Type B pancreatic cell (in vitro differentiated cells): ENCODE measurements at regions not wholly inside any gene's neighbourhood (a gene's known extent, or its start where the extent isn't known, plus 50 kb on each side); places are given as distances from the start of the nearest gene placed in this dataset.

Source experiments
- DNase-seq: peaks from one replicate; pipeline ENCODE4 v3.0.0; 2021; ENCODE audit warnings: mixed read lengths; ENCODE audit not compliant: unreplicated experiment; ENCODE audit errors: extremely low spot score
- H3K27ac Mint-ChIP-seq: 2 replicates; pipeline ENCODE4 v1.8.0; 2021; ENCODE audit warnings: mild to moderate bottlenecking, mixed read lengths
- H3K27me3 Mint-ChIP-seq: 2 replicates; pipeline ENCODE4 v1.8.0; 2021; ENCODE audit warnings: mixed read lengths
- H3K36me3 Mint-ChIP-seq: 2 replicates; pipeline ENCODE4 v1.8.0; 2021; ENCODE audit warnings: mixed read lengths
- H3K4me1 Mint-ChIP-seq: one replicate; pipeline ENCODE4 v1.8.0; 2021; ENCODE audit warnings: mixed read lengths; ENCODE audit not compliant: unreplicated experiment
- H3K4me3 Mint-ChIP-seq: 2 replicates; pipeline ENCODE4 v1.8.0; 2021; ENCODE audit warnings: mild to moderate bottlenecking, mixed read lengths
- H3K9me3 Mint-ChIP-seq: 2 replicates; pipeline ENCODE4 v1.8.0; 2021; ENCODE audit warnings: mixed read lengths
- TF ChIP-seq, protein P1 (sequence below): fragments of 200-600 bp; sonication (generic); conservative IDR thresholded peaks from 2 replicates; pipeline ENCODE4 v1.5.0; 2021; ENCODE audit warnings: antibody characterized with exemption, mild to moderate bottlenecking

DNA sequence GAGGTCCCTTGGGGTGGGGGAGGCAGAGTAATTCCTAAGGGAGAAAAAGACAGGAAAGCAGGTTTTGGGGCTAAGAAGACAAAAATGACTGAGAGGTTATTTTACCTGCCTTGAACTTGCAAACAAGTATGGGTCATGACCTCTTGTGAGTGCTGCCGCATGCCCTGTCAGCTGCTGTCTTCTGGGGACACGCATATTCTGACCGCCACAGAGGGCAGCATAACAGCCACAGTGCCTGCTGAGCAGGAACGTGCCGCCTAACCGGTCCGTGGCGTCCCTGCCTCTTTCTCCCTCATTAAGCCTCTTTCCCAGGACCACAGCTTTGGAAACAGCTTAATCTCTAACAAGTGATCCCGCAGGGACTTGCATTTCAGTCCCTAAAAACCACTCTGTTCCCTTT lies 51.3 kb upstream of the KCNA1 start:
- H3K4me1 Mint-ChIP-seq: peaks cover 12% of the 10 kb centered on the region
- H3K4me3 Mint-ChIP-seq: peak overlapping the region; percentile 83
- TF ChIP-seq, protein P1, sequence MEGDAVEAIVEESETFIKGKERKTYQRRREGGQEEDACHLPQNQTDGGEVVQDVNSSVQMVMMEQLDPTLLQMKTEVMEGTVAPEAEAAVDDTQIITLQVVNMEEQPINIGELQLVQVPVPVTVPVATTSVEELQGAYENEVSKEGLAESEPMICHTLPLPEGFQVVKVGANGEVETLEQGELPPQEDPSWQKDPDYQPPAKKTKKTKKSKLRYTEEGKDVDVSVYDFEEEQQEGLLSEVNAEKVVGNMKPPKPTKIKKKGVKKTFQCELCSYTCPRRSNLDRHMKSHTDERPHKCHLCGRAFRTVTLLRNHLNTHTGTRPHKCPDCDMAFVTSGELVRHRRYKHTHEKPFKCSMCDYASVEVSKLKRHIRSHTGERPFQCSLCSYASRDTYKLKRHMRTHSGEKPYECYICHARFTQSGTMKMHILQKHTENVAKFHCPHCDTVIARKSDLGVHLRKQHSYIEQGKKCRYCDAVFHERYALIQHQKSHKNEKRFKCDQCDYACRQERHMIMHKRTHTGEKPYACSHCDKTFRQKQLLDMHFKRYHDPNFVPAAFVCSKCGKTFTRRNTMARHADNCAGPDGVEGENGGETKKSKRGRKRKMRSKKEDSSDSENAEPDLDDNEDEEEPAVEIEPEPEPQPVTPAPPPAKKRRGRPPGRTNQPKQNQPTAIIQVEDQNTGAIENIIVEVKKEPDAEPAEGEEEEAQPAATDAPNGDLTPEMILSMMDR: no peak
- no peaks in the 10 kb centered on the region for H3K36me3 Mint-ChIP-seq
- H3K27ac Mint-ChIP-seq: peak overlapping the region; percentile 29
- no peaks in the 10 kb centered on the region for H3K9me3 Mint-ChIP-seq
- H3K27me3 Mint-ChIP-seq: peaks cover 89% of the 10 kb centered on the region
- no peak for DNase-seq

DNA sequence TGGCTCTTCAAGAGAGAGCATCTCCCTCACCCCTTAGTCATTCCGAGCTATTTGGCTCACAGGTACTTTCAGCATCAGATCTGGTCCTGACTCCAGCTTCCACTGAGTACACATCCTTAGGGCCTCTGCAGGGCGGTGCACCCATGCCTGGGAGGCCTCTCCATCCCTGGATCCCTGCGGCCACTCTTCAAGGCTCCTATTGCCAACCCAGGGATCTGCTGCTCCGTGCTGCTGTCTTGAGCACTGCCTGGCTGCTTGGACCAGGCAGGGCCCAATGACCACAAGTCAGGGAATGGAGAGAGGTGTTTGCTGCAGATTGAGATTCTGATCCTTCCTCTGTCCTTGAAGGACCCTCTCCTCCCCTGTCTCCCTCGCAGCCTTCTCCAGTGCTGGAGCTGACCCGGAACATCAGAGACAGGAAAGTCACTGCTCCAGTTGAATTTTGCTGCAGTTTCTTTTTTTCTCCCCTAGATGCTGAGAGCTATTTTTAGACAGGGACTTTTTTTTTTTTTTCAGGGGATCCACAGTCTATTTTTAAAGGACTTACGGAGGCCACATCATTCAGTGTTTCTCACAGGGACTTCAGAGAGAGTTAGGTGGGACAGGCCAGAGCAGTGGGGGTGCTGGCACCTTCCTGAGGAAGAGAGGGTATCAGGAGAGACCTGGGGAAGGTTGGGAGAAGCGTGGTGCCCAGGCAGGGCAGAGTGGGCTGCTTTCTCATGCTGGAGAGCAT lies 50.1 kb upstream of the KCNA1 start:
- DNase-seq: no peak
- H3K9me3 Mint-ChIP-seq: no peaks in the 10 kb centered on the region
- no peak overlapping the region for H3K4me3 Mint-ChIP-seq
- H3K4me1 Mint-ChIP-seq: peaks cover 12% of the 10 kb centered on the region
- no peak overlapping the region for H3K27ac Mint-ChIP-seq
- TF ChIP-seq, protein P1: no peak
- peaks cover 90% of the 10 kb centered on the region for H3K27me3 Mint-ChIP-seq
- H3K36me3 Mint-ChIP-seq: no peaks in the 10 kb centered on the region
